SKM-1 treated with dmso at 0.1 percent for 144 hours (cell line): ENCODE measurements at regions not wholly inside any gene's neighbourhood (a gene's known extent, or its start where the extent isn't known, plus 50 kb on each side); places are given as distances from the start of the nearest gene placed in this dataset.
A peak's percentile ranks its signal among the peaks of the same experiment; 100 is the strongest.

Experiments used
- DNase-seq: peaks from one replicate; lab custom pipeline; 2025; ENCODE audit not compliant: unreplicated experiment; lab: John Stamatoyannopoulos, UW

DNA sequence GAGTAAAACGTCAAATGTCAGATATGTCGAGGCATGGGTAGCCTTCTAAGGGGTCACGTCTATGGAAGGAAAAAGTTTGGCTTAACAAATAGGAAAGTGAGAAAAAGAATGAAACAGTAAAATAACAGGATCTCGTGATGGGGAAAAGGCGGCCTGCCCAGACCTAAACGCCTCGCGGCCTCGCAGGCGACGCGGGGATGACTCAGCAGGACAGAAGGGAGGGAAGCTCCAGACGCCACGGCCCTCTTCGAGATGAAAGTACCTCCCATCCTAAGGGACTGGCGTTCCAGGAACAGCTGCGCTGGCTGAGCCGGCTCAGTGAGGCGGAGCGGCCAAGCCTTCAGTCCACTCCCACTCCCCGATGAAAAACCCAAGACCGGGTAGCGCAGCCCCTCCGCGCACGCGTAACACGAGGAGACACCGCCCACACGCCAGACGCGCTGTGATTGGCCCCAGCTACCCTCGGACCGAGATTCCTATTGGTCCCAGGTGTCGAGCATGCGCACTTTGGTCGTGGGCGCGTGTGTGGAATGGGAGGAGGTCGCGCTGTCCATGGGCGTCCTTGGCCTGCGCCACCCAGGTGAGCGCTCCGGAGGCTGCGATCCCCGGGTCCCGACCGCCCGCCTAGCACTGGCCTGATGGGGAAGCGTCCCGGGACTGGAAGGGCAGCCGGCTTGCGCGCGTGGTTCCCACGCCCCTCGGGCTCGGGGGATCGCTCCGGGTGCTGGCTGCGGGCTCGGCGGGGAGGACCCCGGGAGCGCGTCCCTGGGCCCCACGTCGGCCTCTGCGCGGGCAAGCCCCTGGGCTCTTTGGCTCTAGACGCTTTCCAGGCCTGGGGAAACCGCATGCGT, 588.5 kb downstream of the MTRR start:
- DNase-seq: peak; percentile 59

DNA sequence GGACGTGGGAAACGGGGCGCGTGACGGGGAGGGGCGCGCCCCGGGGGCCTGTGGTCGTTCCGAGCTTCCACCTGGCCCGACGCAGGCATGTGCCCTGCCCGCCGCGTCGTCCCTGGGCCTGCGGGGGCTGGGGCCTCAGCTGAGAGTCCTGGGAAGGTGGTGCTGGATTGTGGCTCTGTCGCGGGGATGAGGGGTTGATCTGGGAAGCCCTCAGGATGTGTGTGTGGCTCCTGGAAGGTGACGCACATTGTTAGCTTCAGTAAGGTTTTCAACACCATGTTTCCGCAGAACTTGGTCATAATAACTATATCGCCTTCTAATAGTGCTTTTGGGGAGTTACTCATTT, 589.1 kb downstream of the MTRR start:
- no peak for DNase-seq

DNA sequence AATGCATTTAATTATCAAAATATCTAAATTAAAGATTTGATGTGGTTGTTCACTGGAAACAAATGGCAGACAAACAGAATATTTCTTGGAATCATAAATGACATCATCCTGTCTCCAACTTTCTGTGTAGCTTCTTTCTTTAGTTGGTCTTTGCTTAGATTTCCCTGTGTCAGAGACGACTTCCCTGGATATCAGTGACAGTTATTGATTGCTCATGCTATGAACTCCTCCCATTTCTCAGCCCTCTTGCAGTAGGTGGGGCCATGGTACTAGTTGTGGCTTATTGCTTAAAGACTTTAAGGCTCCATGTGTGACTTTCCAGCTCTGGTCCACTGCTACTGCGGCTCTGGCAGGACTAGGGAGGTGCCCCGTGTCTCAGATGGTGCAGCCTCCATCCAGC, 592.6 kb downstream of the MTRR start:
- DNase-seq: no peak

- DNase-seq: no peak
Observed at GRCh38 chr5:8462565-8462964, 593.6 kb downstream of the MTRR start.

DNA sequence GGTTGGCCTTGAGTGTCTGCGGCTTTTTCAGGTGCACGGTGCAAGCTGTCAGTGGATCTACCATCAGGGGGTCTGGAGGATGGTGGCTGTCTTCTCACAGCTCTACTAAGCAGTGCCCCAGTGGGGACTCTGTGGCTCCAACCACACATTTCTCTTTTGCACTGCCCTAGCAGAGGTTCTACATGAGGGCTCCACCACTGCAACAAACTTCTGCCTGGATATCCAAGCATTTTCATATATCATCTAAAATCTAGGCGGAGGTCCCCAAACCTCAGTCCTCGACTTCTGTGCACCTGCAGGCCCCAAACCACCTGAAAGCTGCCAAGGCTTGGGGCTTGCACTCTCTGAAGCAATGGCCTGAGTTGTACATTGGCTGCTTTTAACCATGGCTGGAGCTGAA, 601.5 kb downstream of the MTRR start:
- DNase-seq: no peak

DNA sequence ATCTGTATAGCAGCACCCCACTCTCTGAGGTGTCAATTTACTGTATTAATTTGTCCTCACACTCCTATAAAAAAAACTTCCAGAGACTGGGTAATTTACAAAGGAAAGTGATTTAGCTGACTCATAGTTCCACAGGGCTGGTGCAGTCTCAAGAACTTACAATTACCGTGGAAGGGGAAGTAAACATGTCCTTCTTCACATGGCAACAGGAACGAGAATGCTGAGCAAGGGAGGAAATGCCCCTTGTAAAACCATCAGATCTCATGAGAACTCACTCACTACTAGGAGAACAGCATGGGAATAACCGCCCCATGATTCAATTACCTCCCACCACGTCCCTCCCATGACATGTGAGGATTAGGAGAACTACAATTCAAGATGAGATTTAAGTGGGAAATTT, 602.6 kb downstream of the MTRR start:
- DNase-seq: no peak

DNA sequence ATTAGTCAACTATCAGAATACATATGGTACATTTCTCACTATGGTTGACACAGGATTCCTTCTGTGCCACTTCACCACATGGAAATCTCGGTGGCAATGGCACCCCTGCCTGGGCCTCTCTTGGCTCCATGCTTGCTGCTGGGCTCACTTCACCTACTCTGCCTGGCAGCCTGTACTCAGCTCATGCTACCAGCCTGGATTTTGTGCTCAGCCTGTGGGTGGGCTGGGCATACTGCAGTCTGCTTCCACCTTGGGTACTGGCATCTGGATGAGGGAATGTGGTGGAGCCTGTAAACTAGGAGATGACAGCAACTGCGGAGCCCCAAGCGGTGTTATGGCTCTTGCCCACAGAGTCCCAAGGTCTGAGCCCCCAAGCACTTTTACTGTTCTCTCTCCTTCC, 604.1 kb downstream of the MTRR start:
- DNase-seq: no peak

DNA sequence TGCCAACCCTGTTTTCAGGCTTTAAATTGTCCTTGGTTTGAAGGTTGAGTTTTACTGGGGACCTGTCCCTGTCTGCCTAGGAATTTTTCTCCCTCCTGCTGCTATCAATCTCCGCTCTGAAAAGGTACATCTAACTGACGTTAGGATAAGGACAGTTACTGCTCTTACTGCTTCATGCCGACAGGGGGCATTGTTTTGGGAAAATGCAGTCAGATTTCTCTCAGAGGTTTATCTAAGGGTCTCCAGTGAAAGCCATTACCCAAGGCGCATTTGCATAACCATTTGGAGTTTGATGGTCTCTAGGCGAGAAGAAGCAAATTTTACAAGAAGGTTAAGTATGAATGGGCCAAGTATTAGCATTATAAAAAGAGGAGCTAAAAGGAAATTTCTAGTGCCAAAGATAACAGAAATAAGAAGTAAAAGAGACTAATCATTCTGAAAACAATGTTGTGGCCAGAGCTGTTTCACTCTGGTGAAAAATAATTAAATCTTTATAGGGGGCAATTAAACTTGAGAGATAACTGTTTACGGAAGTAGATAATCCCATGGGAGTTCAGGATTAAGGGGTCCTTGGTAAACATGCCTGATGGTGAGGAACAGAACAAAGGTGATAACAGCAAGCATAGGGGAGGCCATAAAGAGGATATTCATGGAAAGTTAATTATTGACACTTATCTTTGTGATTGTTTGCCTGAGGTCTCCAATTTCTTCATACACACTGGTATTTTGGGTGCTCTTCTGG, 605.0 kb downstream of the MTRR start:
- no peak for DNase-seq

GRCh38 chr5:8474569-8474930, 605.6 kb downstream of the MTRR start:
- no peak for DNase-seq

DNA sequence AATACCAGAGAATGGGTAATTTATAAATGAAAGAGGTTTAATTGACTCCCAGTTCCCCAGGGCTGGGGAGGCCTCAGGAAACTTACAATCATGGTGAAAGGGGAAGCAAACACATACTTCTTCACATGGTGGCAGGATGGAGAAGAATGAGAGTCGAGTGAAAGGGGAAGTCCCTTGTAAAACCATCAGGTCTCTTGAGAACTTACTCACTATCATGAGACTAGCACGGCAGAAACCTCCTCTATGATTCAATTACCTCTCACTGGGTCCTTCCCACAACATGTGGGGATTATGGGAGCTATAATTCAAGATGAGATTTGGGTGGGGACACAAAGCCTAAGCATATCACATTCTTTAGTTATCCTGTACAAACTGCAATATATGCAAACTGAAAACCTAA, 609.4 kb downstream of the MTRR start:
- no peak for DNase-seq

DNA sequence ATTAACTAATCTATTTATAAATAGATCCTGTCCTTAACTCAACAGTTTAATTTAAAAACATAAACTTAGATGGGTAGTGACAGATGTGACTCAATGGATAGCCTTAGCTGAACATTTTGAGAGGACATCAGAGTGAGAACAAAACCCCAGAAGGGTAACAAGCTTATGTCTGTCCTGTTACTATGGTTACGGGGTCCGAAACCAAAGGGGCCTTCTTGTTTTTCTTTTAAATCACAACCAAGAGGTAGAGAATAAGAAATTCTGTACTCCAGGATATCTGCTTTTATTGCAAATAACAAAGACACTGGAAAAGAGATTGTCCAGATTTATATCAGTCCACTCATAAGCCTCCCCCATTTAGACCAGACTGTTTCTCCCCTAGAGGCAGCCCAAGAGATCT, 612.1 kb downstream of the MTRR start:
- no peak for DNase-seq

DNA sequence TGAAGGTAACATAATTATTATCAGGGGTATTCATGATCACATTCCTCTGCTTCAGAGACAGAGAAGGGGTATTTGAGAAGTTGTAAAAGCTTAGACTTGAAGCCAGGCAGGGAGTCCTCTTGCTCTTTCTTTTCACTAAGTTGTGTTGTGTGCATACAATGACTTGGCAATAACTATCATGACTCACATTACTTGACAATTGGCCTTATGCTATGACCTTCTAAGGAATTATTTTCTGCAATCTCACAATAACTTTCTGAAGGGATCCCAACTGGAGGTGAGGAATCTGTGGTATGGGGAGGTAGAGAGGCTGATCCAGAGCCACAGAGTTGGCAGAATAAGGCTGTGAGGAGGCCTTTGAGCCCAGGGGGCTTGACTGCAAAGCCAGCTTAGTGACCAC, 622.3 kb downstream of the MTRR start:
- no peak for DNase-seq

GRCh38 chr5:8493176-8493575, 624.2 kb downstream of the MTRR start:
- DNase-seq: peak; percentile 51

GRCh38 chr5:8500426-8500825, 631.5 kb downstream of the MTRR start:
- DNase-seq: no peak

GRCh38 chr5:8505196-8505595, 636.2 kb downstream of the MTRR start:
- no peak for DNase-seq

GRCh38 chr5:8508231-8508630, 639.3 kb downstream of the MTRR start:
- no peak for DNase-seq

DNA sequence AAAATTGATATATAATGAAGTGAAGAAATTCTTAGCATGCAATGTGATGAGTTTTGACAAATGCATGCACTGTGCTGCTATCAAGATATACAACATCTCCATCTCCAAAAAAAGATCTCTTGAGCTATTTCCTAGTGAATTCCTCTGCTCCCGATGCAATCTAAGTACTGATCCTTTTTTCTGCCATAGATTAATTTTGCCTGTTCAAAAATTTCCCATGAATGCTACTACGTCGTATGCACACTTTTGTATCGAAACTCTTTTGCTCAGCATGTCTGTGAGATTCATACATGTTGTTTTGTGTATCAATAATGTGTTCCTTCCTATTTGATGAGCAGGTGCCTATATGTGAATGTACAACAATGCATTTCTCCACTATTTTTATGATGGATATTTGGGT, 647.4 kb downstream of the MTRR start:
- no peak for DNase-seq

GRCh38 chr5:8517456-8517855, 648.5 kb downstream of the MTRR start:
- DNase-seq: peak; percentile 95

DNA sequence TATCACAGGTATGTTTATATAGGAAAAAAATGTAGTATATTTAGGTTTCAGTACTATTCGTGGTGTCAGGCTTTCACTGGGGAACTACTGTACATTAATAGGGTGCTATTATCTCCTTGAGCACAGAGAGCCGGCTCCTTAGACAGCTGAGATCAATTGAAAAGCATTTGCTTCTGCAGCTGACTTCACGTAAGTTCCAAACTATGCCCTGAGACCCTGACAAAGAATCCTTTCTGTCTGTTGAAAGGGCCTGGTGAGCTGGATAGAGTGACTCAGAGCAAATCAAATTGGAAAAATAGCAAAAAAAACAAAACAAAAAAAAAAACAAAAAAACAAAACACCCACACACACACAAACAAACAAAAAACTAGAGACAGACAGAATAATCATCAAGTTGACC, 652.0 kb downstream of the MTRR start:
- no peak for DNase-seq

DNA sequence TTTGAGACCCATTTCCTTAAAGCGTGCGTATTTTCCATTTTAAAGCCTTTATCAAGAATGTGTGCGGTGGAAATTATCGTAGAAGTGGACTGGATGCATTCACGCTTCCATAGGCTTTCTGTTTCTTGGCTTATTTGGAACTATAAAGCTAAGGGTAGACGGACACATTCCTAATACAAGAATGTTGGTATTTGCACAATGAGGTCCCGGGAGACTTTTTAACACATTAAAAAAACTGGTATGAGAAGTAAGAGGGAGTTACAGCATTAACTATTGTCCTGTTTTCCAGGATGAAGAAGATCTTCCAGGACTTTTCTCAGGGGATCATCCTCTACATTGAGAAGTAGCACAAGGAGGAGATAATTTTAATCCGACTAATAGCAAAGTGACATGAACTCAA, 653.0 kb downstream of the MTRR start:
- no peak for DNase-seq

DNA sequence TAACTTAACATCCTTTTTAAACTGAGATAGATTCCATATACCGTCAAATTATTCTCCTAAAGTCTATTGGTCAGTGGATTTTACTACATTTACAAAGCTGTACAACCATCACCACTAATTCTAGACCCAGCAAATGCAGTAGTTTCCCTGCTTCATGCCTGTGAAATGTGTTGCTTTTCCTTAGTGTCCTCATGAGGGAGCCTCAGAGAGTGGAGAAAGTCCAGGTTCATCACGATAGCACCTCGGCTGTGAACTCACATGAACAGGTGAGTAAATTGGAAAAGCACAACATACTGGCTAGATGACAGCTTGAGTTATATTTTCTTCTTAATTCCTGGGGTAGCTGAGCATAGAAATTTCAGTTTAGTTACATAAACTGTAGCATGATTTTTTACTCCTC, 653.7 kb downstream of the MTRR start:
- DNase-seq: no peak

DNA sequence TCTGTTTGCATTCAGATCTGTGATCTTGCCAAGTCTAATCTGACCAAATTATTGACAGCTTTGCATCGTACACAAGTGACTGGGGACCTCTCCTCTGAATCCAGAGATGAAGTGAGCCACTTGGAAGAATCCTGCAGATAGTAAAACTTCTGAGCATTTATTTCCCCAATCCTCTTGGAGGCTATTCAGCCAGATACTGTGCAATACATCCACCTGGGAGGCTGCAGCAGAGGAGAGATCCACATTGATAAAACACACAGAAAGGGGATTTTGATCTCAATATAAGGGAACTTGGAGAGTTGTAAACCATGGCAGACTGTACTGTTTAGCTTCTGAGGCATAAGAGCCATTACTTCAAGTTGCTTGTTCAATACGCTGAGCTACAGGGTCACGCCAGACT, 654.6 kb downstream of the MTRR start:
- no peak for DNase-seq

DNA sequence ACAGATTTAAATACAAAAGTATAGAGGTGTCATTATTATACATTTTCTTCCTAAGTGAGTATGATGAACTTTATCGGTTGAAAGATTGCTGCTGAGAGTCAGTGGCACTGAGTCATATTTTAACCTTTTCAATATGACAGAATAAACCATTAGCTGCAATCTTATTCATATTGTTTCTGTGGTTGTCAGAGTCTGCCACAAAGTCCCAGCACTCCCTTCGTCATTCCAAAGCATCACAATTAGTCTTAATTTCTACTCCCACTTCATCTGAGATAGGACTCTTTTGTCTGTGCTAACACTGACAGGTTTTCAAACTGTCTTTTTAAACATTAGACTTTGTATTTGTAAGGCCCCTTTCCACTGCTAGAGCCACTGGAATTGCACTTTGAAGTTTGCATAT, 656.9 kb downstream of the MTRR start:
- DNase-seq: no peak
